Spinal cord (tissue), 9 donors: ENCODE measurements at regions not wholly inside any gene's neighbourhood (a gene's known extent, or its start where the extent isn't known, plus 50 kb on each side); places are given as distances from the start of the nearest gene placed in this dataset.
"Not testable (repeated sequence)": the region's sequence is repeated elsewhere in the genome, so short reads cannot be mapped to it uniquely, and the experiment has no call there.

Experiments
- DNase-seq, 6 donors: peaks; one replicate each; pipeline versions ENCODE4 v3.0.0 to v3.0.0-alpha.2; 2013 to 2015; ENCODE audit warnings: low spot score in 6 of 6, low read depth in 4 of 6
- H3K27ac ChIP-seq: one replicate; pipeline ENCODE4 v1.5.1; 2013; ENCODE audit warnings: low read depth, low read length, control low read depth
- H3K27me3 ChIP-seq: one replicate; pipeline ENCODE4 v1.6.1; 2013; ENCODE audit warnings: low read length; ENCODE audit not compliant: control insufficient read depth, insufficient read depth
- H3K36me3 ChIP-seq: one replicate; pipeline ENCODE4 v1.6.1; 2013; ENCODE audit warnings: low read length; ENCODE audit not compliant: control insufficient read depth, insufficient read depth
- H3K4me1 ChIP-seq: one replicate; pipeline ENCODE4 v1.6.1; 2013; ENCODE audit warnings: low read length; ENCODE audit not compliant: control insufficient read depth, insufficient read depth
- H3K4me3 ChIP-seq: one replicate; pipeline ENCODE4 v1.5.1; 2013; ENCODE audit warnings: low read depth, low read length, control low read depth
- H3K9me3 ChIP-seq: one replicate; pipeline ENCODE4 v1.6.1; 2013; ENCODE audit warnings: low read length; ENCODE audit not compliant: control insufficient read depth, insufficient read depth
- WGBS: methylation state at CpG from one replicate; pipeline ENCODE4 v1.1.5; 2013; ENCODE audit warnings: missing lambda C conversion rate; ENCODE audit not compliant: insufficient coverage; 5-methylcytosine and 5-hydroxymethylcytosine counted together
- donor health status: healthy.

DNA sequence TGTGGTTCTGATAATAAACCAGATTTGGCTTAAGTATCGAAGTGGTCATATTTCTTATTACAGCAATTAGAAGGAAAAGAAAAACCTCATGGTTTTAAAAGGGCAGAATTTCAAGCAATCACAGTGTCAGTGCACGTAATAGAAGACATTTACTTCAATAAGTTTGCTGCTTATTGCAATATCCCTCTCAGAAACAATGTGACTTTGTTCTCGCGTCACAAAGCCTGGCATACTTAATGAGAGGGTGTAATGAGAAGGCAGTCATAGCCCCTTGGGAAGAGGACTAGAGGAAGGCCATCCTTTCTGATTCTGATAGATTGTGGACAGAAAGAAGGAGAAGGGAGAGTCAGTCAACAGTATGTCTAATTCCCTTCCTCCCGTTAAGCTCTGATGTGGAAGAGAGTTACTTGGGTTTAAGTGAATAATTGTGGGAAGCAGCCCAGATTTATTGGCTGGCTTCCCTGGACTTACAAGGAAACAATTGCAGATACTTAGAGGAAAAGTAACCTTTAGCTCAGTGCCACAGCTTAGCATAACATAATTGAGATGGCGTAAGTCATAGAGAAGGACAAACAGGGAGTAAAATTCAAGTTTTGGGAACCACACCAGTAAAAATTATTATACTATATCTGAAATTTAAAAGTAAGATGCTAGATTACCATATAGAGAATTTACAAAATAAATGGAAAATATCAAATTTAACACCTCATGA lies 738.2 kb downstream of the PRIM2 start:
- no CpG with 5 or more reads among the region's 6 CpGs for WGBS
- H3K9me3 ChIP-seq, H3K27me3 ChIP-seq, H3K36me3 ChIP-seq, H3K27ac ChIP-seq, H3K4me3 ChIP-seq, H3K4me1 ChIP-seq: not testable (repeated sequence)
- DNase-seq, result peak in 1 of 6 donors; percentile 14

DNA sequence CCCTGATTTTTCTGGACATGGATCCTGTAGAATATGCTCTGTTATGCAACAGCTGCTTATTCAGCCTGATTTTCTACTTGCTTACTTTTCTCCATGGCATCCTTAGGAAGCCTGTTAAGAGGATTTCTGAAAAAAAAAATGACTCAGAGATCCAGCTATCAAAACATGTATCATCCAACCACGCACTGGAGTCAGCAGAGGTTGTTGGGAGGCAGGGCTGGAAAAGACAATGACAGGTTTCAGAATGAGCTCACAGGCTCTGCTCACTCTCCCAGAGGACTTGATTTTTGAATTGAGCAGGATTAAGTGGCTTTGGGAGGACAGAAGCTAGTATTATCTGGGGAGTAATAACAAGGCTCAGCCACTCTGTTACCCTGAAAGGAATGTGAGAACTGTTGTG lies 742.3 kb downstream of the PRIM2 start:
- H3K27ac ChIP-seq, H3K36me3 ChIP-seq, H3K4me3 ChIP-seq, H3K9me3 ChIP-seq, H3K4me1 ChIP-seq, H3K27me3 ChIP-seq: not testable (repeated sequence)
- DNase-seq, result peak in 2 of 6 donors; percentile 2 to 13
- WGBS, result no CpG with 5 or more reads among the region's 1 CpG

DNA sequence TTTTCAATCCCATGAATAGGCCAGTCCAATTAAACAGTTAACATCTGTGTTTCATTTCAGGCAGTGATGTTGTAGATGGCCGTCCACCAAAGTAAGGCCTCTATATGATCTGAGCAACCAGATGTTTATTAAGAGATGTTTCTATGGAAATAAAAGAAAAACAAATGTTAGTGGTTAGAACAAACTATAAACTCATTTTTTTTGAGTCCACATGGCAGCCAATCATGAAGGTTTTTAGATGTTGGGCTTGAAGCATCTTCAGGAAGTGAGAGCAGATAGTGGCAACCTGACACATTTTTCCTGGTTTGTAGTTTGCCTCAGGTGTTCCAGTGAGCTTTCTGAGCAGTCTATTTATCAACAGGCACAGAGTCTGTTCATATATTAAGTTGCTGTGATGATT lies 746.1 kb downstream of the PRIM2 start:
- no CpG with 5 or more reads among the region's 1 CpG for WGBS
- not testable (repeated sequence) for DNase-seq, H3K36me3 ChIP-seq, H3K27ac ChIP-seq, H3K4me1 ChIP-seq, H3K9me3 ChIP-seq, H3K27me3 ChIP-seq, H3K4me3 ChIP-seq

DNA sequence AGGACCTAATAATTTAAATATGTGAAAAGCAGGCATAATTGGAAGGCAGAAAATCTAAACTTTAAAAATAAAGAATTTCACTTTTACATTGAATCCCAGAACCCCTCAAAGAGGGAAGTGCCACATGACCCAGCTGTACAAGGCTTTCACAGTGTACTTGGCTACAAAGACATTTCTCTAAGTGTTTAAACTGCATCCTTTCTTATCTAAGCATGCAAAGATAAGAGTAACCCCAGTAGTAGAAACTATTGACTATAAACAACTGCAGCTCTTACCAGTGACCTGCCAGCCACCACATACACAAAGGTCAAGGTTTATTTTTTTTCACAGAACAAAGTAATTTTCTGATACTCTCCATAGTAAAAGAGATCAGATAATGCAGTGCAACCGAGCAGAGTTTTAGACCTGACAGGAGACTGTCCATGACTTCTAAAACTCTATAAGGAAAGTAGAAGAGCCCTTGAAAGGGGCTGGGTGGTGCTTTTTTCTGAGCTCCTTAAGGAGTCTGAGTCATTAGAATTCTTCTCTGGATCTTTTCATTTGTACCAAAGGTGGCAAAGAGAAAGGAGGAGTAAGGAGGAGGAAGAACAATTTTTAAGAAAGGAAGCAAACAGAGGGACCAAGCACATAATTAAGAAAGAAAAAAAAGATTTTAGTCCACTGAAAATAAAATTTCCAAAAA lies 750.6 kb downstream of the PRIM2 start:
- H3K27me3 ChIP-seq, H3K4me1 ChIP-seq, H3K4me3 ChIP-seq, H3K27ac ChIP-seq, H3K36me3 ChIP-seq, H3K9me3 ChIP-seq, DNase-seq: not testable (repeated sequence)
- WGBS, result no CpG with 5 or more reads among the region's 1 CpG

DNA sequence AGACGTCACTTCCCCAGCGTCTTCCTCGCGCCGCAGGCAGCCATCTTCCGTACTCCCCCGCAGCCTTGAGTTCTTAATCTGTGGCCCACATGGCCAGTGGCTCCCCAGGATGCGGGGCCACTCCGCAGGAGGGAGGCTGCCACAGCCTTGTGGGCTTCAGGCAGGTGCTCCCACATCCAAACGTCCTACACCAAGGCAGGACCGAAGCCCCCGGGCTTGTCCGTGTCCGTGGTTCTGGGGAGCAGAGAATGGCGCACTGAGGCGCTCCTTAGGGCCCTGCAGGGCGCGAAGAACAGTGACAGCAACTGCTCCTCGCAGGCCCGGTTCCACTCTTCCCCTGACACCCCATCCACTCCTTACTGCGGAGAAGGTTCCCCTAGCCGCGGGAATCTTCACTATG lies 755.8 kb downstream of the PRIM2 start:
- Histone ChIP-seq H3K9me3 (no peaks in the 10 kb centered on the region), H3K36me3 (peaks cover 3% of the 10 kb centered on the region), H3K27ac (no peak overlapping the region), H3K4me1 (no peaks in the 10 kb centered on the region), H3K4me3 (no peak overlapping the region), H3K27me3 (no peaks in the 10 kb centered on the region)
- no peak for DNase-seq
- WGBS, result 97% methylated on average over 16 of the region's 23 CpGs

DNA sequence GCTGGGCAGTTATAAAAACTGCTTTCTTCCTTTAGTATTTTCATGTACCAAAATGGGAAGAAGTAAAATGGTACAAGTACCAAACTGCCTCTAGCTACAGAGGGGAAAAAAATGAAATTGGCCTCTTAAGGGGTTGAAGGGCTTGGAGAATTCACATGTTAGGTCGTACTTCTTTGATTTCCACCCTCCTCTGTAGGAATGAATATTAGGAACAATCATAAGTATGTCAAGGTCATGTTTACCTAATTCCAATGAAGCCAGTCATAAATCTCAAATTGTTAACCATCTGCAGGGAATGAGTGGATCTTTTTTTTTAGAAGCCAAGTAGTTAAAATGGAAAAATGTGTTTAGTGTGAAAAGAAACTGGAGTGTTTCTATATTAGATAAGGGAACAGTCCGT lies 772.6 kb downstream of the PRIM2 start:
- H3K27me3 ChIP-seq, H3K9me3 ChIP-seq, H3K4me3 ChIP-seq, DNase-seq, H3K27ac ChIP-seq, H3K4me1 ChIP-seq, H3K36me3 ChIP-seq: not testable (repeated sequence)
- no CpG with 5 or more reads among the region's 2 CpGs for WGBS

DNA sequence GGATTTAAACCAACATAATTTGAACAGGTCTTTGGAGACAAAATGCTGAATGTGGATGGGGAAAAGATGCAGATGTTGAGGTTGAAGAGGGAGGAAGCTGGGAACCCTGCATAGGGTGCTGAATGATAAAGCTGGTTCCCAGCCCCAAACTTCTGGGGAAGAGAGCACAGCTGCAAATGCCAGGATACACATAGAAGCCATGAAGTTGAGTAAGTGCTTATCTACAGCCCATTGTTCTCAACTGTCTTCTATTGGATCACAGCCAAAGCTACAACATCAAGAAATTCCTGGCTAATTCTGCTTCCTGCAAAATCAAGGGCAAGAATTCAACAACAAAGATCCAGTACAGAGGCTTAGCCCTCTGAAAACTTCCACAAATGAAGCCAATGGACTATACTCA lies 779.8 kb downstream of the PRIM2 start:
- not testable (repeated sequence) for H3K36me3 ChIP-seq, H3K27me3 ChIP-seq, H3K27ac ChIP-seq, H3K9me3 ChIP-seq, H3K4me3 ChIP-seq, H3K4me1 ChIP-seq, DNase-seq

DNA sequence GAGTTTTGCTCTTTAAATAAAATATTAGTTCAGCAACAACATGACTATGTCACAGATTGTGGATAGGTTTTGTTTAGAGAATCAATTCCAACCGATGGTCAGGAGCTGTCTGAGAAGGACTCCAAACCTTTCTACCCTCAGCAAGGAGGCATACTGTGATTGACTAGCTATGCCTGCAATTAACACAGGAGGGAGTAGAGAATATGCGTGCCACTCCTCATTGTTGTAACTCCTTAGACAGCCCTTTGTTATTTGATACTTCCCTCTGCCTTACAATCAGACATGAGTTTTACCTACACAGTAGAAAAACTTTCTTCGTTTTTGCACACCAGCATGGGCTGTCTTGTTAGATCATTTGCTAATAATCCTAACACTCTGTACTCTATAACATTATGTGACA lies 796.5 kb downstream of the PRIM2 start:
- WGBS, result 20% methylated on average over 1 of the region's 3 CpGs
- Histone ChIP-seq H3K9me3 (no peaks in the 10 kb centered on the region), H3K4me3 (no peak overlapping the region), H3K36me3 (no peaks in the 10 kb centered on the region), H3K27me3 (no peaks in the 10 kb centered on the region), H3K27ac (no peak overlapping the region), H3K4me1 (no peaks in the 10 kb centered on the region)
- no peak for DNase-seq

DNA sequence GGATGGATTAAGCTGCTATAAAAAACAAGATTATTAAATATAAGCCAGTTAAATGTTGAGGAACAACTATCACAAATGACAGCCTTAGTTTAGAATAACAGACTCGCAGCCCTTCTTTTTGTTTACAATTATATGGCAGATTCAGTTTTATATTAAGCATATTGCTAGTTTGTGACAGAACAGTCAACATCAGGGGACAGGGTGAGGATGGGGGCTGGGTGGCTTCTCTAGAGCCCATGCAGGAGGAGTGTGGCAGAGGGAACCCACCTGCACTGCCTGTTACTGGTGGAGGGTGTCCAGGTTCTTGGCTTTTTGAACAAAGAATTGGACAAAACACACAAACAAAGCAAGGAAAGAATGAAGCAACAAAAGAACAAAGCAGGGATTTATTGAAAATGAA lies 799.7 kb downstream of the PRIM2 start:
- no CpG with 5 or more reads among the region's 1 CpG for WGBS
- not testable (repeated sequence) for H3K4me1 ChIP-seq, H3K9me3 ChIP-seq, H3K27ac ChIP-seq, H3K27me3 ChIP-seq, H3K36me3 ChIP-seq, H3K4me3 ChIP-seq, DNase-seq

DNA sequence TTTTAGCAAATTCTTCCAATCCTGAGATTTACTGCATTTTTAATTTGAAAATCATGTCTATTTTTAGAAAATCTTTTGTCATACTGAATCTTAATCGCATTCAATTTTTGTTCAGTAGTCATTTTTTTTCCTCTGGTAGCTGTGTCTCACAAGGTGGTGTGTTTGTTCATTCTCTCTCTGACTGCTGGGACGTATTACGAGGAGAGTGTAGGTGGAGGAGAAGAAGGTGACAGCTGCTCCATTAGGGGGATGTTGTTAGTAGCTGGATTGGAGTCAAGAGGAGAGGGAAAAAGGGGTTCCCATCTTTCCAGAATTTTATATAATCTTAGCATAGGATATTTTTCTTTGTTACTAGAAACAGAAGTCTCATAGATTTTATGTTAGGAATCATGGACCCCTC lies 804.2 kb downstream of the PRIM2 start:
- not testable (repeated sequence) for H3K36me3 ChIP-seq, H3K4me3 ChIP-seq, H3K9me3 ChIP-seq, DNase-seq, H3K27me3 ChIP-seq, H3K4me1 ChIP-seq, H3K27ac ChIP-seq
- 83% methylated on average over 2 of the region's 3 CpGs for WGBS
